Myocyte (in vitro differentiated cells): ENCODE measurements at regions not wholly inside any gene's neighbourhood (a gene's known extent, or its start where the extent isn't known, plus 50 kb on each side); places are given as distances from the start of the nearest gene placed in this dataset.
"Not testable (repeated sequence)": the region's sequence is repeated elsewhere in the genome, so short reads cannot be mapped to it uniquely, and the experiment has no call there.

Experiments
- DNase-seq: peaks from one replicate; pipeline ENCODE4 v3.0.0-alpha.2; 2012; ENCODE audit warnings: low read depth

GRCh38 chr20:55693641-55694040, 311.7 kb downstream of the CBLN4 start:
- DNase-seq, result no peak

DNA sequence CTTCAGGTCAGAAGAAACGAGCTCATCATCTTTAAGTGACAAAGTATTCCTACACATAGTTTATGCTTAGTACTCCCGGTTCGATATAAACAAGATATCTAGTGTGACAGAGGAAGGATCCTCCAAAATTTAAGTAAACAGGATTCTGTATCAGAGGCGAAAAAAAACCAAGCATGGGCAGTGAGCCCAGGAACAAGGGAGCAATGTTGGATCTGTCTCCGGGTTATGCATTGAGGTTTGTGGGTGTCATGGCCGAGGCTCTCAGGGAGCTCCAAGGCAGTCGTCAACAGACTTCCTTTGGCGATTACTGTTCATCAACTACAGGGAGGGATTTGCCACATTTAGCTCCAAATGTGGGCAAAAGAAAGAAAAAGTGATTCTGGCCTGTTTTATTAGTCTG, 319.5 kb downstream of the CBLN4 start:
- DNase-seq, result no peak

DNA sequence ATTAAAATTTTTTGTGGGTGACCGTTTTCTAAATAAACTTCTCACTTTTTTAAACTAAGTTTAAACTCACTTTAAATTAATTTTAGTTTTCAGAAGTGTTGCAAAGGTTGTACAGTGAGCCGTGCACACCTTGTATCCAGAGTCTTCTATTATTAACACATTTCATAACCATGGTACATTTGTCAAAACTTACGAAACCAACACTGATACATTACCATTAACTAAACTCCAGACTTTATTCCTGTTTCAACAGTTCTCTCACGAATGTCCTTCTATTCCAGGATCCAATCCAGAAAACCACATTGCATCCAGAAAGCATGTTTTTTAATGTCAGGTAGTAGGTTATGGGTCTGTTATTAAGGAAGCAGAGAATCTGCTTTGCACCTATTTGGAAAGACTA, 319.9 kb downstream of the CBLN4 start:
- DNase-seq, result no peak

DNA sequence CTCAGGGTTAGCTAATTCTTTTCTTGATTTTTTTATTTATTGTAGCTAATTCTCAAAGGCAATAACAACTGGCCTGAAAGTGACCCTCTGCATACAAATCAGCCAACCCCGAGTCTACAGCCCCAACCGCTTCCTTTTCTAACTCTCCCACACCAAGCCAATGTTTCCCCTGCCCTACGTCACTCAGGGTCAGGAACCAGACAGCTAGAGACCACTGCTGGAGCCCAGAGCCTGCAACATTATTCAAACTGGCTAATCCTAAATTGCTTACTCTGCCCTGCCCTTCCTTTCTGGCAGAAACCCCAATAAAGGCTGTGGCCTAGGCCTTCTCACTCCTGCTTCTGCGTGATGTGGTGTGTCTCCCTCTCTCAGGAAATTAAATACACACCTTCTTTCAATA, 320.7 kb downstream of the CBLN4 start:
- no peak for DNase-seq

GRCh38 chr20:55678970-55679667, 326.2 kb downstream of the CBLN4 start:
- no peak for DNase-seq

DNA sequence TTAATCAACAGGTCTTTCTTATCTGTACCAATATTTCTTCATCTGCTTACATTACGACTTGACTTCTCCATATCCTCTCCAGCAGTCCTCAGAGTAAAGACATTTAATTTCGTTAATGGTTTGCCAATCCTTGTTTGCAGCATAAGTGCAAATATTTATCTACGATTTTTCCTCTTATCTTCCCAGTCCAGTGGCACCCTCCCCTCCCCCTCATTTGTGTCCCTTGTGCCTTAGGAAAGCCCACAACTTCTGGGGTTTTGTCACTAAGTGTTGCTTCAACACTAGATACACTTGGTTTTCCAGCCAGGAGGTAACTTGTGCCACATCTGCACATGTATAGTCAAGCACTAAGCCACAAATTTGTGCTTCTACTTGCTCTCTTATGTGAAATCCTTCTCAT, 327.2 kb downstream of the CBLN4 start:
- no peak for DNase-seq

GRCh38 chr20:55677011-55677410, 328.3 kb downstream of the CBLN4 start:
- DNase-seq, result no peak

DNA sequence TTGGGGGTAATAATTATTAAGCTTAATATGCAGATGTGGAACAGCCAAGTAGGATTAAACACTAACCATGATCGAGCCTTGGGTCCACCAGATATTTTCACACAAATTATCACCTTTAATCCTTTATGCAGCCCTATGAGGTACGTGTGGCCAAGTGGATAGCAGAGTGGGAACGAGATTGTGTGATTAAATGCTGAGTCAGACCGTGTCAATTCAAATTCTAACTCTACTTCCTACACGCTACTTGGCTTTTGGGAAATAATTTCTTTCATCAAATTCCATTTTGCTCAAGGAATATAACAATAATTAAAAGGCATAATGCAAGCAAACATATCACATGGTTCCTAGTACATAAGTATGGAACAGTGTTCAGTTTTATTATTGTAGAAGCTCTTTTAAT, 329.2 kb downstream of the CBLN4 start:
- no peak for DNase-seq

- no peak for DNase-seq
Observed at GRCh38 chr20:55668631-55669030, 336.7 kb downstream of the CBLN4 start.

DNA sequence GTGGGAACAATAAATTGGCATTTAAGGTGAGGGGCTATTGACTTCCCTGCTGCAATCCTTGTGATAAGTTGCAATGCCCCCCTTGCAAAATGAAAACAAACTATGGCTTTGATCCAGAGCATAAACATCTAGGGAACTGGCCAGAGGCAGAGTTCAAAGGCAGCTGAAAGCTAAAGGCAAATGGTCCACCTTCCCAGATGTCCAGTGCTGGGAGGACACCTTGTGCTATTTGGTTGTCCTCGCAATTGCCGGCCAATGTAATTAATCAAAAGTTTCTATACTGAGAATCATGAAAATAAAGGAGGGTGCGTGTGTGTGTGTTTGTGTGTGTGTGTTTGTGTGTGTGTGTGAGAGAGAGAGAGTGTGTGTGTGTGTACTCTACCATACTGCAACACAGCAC, 337.4 kb downstream of the CBLN4 start:
- DNase-seq, result no peak

DNA sequence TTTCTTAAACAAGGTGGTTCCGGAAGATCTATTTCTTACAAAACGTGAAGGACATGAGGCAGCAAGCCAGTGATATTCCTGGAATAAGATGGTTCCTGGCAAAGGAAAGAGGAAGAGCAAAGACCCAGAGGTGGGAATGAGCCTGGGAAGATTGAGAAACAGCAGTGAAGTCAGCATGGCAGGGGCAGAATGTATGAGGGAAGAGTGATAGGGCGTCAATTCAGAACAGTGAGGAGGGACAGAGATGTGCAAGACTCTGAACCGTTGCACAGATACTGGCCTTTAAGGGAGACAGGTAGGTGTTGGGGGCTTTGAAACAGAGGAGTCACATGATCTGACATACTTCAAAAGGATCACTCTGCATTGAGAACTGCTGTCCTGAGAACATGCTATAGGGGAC, 338.3 kb downstream of the CBLN4 start:
- no peak for DNase-seq

- DNase-seq, result no peak
Observed at GRCh38 chr20:55656231-55656775, 349.0 kb downstream of the CBLN4 start.

DNA sequence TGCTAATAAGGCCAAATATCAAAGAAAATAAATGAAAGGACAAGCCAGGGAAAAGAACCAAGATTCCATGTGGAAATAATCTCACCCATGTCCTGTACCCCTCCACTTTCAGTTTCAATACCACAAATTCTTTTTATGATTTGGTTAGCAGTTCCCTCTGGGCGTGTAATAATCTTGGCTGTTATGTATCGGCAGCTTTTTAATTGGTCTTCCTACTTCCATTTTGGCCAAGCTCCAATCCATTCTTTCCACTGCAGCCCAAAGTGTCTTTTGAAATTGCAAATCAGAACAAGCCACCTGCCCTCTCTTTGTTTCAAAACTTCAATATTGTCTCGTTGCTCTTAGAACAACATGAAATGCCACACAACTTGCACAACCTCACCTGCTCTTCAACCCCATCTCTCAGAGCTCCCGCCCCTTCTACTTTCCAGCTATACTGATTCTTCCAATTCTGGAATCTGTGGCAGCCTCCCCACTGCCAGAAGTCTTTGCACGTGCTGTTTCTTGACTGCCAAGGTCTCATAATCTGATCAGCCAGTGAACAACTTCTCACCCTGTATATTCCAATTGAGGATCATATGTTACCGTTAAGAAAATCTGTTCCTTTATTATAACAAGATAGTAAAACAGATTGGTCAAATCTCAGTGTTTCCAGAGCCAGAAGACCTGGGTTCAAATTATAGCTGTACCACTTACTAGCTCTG, 354.5 kb downstream of the CBLN4 start:
- no peak for DNase-seq

DNA sequence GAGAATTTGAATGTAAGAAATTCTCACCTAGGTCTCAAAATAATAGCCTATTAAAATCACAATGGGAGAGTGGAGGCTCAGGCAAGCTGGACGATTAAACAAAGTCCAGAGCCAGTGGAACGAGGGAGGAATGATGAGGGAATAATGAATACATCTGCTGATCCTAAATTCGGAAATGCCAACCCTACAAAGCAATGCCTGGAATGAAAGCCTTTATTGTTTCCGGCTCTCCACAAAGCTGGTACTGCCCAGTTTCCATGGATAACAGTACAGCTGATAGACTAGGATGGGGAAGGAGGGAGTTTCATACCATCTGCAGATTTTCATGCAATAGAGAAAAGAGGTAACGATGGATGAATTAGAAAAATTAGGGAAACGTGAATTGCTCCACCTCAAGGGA, 356.1 kb downstream of the CBLN4 start:
- DNase-seq, result no peak

- no peak for DNase-seq
Observed at GRCh38 chr20:55646851-55647250, 358.5 kb downstream of the CBLN4 start.

DNA sequence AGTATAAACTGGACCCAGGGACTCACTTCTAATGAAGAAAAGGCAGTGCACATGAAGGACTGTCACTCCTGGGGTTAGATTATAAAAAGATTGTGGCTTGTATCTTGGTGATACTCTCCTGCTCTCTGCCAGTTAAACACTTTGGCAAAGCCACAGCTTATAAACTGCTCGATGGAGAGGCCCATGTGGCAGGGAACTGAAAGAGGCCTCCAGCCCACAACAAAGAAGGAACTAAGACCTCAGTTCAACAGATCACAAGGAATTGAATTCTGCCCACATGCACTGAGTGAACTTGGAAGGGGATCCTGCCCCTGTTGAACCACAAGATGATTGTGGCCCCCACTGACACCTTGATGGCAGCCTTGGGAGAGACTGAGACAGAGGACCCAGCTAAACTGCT, 363.8 kb downstream of the CBLN4 start:
- DNase-seq, result no peak

DNA sequence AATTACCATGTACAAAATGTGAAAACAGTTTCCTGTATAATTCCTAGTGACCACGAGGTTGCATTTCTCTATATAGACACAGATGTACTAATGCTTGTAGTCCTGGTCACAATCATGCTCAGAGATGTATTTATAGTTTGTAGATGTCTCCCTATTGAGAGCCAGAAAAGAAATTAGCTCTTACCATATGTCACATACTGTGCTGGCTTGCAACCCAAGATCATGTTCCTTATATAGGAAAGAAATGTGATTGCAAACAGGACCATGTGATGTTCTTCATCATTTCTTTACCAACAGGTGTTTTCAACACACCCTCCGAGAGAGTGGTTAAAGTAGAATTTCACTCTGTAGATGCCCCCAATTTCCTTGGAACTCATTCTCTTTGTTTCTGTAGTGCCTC, 369.4 kb downstream of the CBLN4 start:
- DNase-seq, result no peak

DNA sequence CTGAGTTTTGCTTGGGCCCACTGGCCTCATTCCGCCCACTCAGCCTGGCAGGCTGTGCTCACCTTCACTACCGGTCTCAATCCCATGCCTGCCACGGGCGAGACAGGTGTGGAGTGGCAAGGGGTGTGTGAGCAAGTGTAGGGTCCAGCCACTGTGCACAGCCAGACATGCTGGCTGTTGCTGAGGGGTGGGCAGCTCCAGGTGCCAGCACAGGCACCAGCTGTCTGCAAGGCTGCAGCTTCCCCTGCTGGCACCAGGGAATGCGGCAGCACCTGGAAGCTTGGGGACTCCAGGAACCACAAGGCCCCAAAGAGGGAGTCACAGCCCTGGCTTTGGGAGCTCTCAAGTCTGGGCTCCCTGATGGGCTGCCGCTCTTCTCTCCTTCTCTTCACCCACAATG, 372.7 kb downstream of the CBLN4 start:
- DNase-seq, result no peak

DNA sequence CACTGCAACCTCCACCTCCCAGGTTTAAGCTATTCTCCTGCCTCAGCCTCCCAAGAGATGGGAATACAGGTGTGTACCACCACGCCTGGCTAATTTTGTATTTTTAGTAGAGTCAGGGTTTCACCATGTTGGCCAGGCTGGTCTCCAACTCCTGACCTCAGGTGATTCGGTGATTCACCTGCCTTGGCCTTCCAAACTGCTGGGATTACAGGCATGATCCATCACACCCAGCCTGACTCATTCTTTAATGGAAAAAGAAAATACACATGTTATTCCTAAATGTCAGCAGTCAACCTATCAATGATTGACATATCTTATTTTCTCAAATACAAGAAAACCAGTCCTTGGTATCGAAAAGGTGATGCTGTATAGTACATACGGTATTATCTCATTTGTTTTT, 376.2 kb downstream of the CBLN4 start:
- not testable (repeated sequence) for DNase-seq

DNA sequence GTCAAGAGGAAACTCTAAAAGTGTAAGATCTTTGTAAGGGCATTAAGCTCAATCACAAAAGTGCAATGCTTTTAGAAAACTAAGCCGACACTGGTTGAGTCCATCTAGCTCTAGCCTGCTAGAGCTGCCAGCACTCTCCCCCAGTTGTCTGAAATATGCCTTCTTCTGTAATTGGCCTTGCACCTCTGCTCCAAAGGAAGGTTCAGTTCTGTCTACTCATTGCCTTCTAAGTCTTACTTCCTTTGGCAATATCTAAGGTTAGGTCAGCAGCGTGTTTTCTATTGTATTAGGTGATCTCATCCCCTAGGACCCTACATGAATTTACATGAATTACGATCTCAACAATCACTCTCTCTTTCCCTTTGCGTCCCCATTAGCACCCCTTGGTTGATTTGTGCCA, 378.6 kb downstream of the CBLN4 start:
- DNase-seq, result no peak

GRCh38 chr20:55616367-55616766, 389.0 kb downstream of the CBLN4 start:
- no peak for DNase-seq

DNA sequence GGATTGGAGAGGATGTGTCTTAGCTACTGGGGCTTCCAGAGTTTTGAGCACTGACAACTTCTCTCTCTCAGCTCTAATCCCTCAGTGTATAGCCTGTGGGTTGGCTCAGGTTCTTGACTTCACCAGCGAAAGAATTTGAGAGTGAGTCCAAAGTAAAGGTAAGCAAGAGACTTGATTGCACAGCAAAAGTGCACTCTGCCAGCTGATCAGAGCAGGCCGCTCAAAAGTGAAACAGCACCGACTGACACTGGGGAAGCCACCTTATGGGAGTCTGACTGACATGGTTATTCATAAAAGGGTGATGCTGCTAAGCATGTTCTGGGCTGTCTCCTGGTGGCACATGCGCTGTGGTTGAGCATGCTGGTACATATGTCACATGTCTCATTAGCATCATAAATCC, 389.5 kb downstream of the CBLN4 start:
- no peak for DNase-seq

- DNase-seq, result no peak
Observed at GRCh38 chr20:55614220-55614757, 391.0 kb downstream of the CBLN4 start.
